Fibroblast of lung (primary cell): ENCODE measurements at regions not wholly inside any gene's neighbourhood (a gene's known extent, or its start where the extent isn't known, plus 50 kb on each side); places are given as distances from the start of the nearest gene placed in this dataset.
"Not testable (repeated sequence)": the region's sequence is repeated elsewhere in the genome, so short reads cannot be mapped to it uniquely, and the experiment has no call there.

Source experiments
- DNase-seq, 2 donors: peaks; one replicate each; pipeline versions ENCODE4 v3.0.0 to v3.0.0-alpha.2; 2010; ENCODE audit warnings: low read depth in 2 of 2
- H2AFZ ChIP-seq: 2 replicates; pipeline ENCODE4 v1.5.1; 2012; ENCODE audit warnings: low read length, control low read depth, inconsistent platforms
- H3K27ac ChIP-seq: 2 replicates; pipeline ENCODE4 v1.5.1; 2011; ENCODE audit warnings: low read length, control low read depth; ENCODE audit not compliant: insufficient read depth
- H3K27me3 ChIP-seq: 2 replicates; pipeline ENCODE4 v1.5.1; 2011; ENCODE audit warnings: mild to moderate bottlenecking, low read length; ENCODE audit not compliant: control insufficient read depth, insufficient read depth
- H3K36me3 ChIP-seq: 2 replicates; pipeline ENCODE4 v1.5.1; 2011; ENCODE audit warnings: low read length; ENCODE audit not compliant: control insufficient read depth, insufficient read depth
- H3K4me1 ChIP-seq: 2 replicates; pipeline ENCODE4 v1.5.1; 2011; ENCODE audit warnings: low read length; ENCODE audit not compliant: control insufficient read depth, insufficient read depth; ENCODE audit errors: extremely low read depth
- H3K4me2 ChIP-seq: 2 replicates; pipeline ENCODE4 v1.5.1; 2011; ENCODE audit warnings: low read length, control low read depth; ENCODE audit not compliant: insufficient read depth; ENCODE audit errors: extremely low read depth
- H3K4me3 ChIP-seq, 4 experiments: fragments of 200-600 bp in 1 of 4; sonication (generic) in 1 of 4; replicated peaks in 1 of 4; 2 replicates each; pipeline ENCODE4 v1.5.1; 2011 to 2016; ENCODE audit warnings: low read length in 4 of 4, low read depth in 3 of 4, mild to moderate bottlenecking in 3 of 4, control low read depth in 2 of 4, inconsistent platforms in 1 of 4, mixed read lengths in 1 of 4; ENCODE audit not compliant: insufficient read depth in 1 of 4; ENCODE audit errors: control extremely low read depth in 1 of 4
- H3K79me2 ChIP-seq: 2 replicates; pipeline ENCODE4 v1.5.1; 2012; ENCODE audit warnings: mild to moderate bottlenecking, low read length, inconsistent platforms; ENCODE audit not compliant: control insufficient read depth, insufficient read depth
- H3K9ac ChIP-seq: 2 replicates; pipeline ENCODE4 v1.5.1; 2011; ENCODE audit warnings: mild to moderate bottlenecking, low read length, control low read depth; ENCODE audit not compliant: insufficient read depth
- H3K9me3 ChIP-seq: 2 replicates; pipeline ENCODE4 v1.5.1; 2012; ENCODE audit warnings: low read depth, low read length; ENCODE audit not compliant: control insufficient read depth, insufficient read depth
- H4K20me1 ChIP-seq: 2 replicates; pipeline ENCODE4 v1.5.1; 2011; ENCODE audit warnings: low read length; ENCODE audit not compliant: control insufficient read depth, insufficient read depth; ENCODE audit errors: extremely low read depth
- EZH2 ChIP-seq: IDR thresholded peaks from 2 replicates; pipeline ENCODE4 v1.5.1; 2012; ENCODE audit warnings: low read length, control low read depth, mild to moderate bottlenecking; ENCODE audit errors: missing control alignments
- TF ChIP-seq, protein P1 (sequence below), 2 donors: IDR thresholded peaks in 1 of 2; conservative IDR thresholded peaks in 1 of 2; 1 replicate in 1 of 2; 2 replicates in 1 of 2; pipeline ENCODE4 v1.5.1; 2011 to 2012; ENCODE audit warnings: low read length in 2 of 2, control low read depth in 1 of 2, inconsistent platforms in 1 of 2, low read depth in 1 of 2, mild to moderate bottlenecking in 1 of 2

DNA sequence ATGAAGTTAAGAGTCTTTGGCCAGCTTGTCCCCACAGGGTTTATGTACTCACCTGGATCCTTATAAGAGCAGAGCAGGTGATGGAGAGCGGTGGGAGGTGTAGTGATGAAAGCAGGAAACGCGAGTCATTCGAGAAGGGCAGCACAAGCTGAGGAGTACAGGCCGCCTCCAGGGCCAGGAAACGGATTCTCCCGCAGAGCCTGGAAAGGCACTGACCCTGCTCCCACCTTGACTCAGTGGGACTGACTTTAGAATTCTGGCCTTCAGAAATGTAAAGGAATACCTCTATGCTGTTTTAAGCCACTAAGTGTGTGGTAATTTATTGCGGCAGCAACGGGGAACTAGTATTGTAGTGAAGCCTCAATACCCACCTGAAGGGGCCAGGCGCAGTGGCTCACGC, 137.7 kb upstream of the KCTD7 start:
- H3K36me3 ChIP-seq, H3K4me1 ChIP-seq, H3K27me3 ChIP-seq, H3K4me3 ChIP-seq, H3K27ac ChIP-seq, H2AFZ ChIP-seq, H3K9ac ChIP-seq, H3K9me3 ChIP-seq, H3K4me2 ChIP-seq, H3K79me2 ChIP-seq, H4K20me1 ChIP-seq, DNase-seq: not testable (repeated sequence)

DNA sequence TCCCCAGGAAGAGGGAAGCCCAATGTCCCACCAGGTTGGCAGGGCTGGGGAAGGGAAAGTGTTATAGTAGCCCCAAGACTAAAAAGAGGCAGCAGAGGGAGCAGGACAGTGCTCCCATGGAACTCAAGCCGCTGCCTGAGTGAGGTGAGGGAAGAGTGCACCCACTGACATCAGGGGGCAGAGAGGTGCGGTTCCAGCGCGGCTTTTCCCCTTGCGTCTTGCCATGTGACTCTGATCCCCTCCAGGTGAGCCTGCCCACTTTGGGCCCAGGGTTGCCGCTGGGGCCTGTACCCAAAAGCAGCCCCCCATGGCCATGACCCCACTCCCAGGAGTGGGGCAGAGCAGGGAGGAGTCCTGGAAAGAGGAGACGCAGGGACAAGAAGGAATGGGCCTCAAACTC, 136.3 kb upstream of the KCTD7 start:
- H3K27me3 ChIP-seq, H3K4me1 ChIP-seq, H3K9ac ChIP-seq, DNase-seq, H3K9me3 ChIP-seq, H3K36me3 ChIP-seq, H3K79me2 ChIP-seq, H4K20me1 ChIP-seq, H2AFZ ChIP-seq: not testable (repeated sequence)
- Histone ChIP-seq H3K4me3 (peak overlapping the region in 3 of 4 experiments; percentile 63 to 81 (median 73)), H3K4me2 (peak overlapping the region; percentile 84), H3K27ac (peak overlapping the region; percentile 94)

DNA sequence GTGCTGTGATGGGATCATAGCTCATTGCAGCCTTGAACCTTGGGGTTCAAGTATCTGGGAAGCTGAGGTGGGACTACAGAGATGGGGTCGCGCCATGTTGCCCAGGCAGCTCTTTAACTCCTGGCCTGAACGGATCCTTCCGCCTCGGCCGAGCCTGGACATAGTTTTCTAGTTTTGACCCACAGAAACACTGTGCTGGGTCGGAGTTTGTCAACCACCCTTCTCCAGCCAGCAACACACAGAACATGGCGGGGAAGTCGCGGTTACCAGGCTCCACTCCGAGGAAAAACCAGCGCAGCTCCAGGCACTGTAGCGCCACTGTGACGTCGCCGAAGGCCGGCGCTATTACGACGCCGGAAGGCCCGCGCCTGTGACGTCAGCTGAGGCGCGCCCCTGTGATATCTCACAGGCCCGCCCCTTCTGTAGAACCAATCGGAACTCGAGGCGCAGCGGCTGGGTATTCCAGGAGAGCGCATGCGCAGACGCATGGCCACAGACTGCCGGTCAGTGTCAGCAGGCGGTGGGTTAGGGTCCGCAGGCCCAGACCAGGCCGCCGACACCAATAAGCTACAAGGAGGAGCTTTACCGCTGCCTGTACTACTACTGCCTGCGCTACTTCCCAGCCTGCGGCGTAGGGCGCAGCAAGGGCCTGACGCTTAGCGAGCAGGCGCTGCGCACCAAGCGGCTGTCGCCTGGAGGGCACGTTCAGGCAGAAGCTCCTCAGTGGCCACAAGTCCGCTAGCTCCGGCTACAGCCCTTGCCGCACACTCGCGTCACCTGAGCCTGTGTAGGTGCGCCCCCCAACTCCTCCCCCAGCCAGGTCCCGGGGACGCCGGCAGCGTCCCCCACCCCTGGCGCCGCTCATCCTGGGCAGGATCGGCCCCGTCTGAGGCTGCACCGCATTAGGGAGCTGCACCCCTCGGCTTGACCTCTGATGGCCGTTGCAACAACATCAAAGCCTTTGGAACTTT, 135.2 kb upstream of the KCTD7 start:
- peak overlapping the region; percentile 94 for H3K27ac ChIP-seq
- H2AFZ ChIP-seq: peak overlapping the region; percentile 92
- no peaks in the 10 kb centered on the region for H3K36me3 ChIP-seq
- peak overlapping the region; percentile 73 for H3K9ac ChIP-seq
- H3K4me3 ChIP-seq: peak overlapping the region; percentile 50 to 81 (median 68)
- H3K27me3 ChIP-seq: no peaks in the 10 kb centered on the region
- H3K4me1 ChIP-seq: no peaks in the 10 kb centered on the region
- no peaks in the 10 kb centered on the region for H3K9me3 ChIP-seq
- H3K4me2 ChIP-seq: peak overlapping the region; percentile 84
- H4K20me1 ChIP-seq: no peaks in the 10 kb centered on the region
- no peaks in the 10 kb centered on the region for H3K79me2 ChIP-seq
- TF ChIP-seq, protein P1, sequence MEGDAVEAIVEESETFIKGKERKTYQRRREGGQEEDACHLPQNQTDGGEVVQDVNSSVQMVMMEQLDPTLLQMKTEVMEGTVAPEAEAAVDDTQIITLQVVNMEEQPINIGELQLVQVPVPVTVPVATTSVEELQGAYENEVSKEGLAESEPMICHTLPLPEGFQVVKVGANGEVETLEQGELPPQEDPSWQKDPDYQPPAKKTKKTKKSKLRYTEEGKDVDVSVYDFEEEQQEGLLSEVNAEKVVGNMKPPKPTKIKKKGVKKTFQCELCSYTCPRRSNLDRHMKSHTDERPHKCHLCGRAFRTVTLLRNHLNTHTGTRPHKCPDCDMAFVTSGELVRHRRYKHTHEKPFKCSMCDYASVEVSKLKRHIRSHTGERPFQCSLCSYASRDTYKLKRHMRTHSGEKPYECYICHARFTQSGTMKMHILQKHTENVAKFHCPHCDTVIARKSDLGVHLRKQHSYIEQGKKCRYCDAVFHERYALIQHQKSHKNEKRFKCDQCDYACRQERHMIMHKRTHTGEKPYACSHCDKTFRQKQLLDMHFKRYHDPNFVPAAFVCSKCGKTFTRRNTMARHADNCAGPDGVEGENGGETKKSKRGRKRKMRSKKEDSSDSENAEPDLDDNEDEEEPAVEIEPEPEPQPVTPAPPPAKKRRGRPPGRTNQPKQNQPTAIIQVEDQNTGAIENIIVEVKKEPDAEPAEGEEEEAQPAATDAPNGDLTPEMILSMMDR (conservative IDR thresholded peaks at IDR 0.05 in 1 of 2, IDR thresholded peaks at IDR 0.05 in 1 of 2; ENCODE audit: low read depth in 1 of 2, low read length in 2 of 2): peak; percentile 9 to 34
- TF ChIP-seq EZH2: no peak
- DNase-seq: peak; percentile 97 to 98

DNA sequence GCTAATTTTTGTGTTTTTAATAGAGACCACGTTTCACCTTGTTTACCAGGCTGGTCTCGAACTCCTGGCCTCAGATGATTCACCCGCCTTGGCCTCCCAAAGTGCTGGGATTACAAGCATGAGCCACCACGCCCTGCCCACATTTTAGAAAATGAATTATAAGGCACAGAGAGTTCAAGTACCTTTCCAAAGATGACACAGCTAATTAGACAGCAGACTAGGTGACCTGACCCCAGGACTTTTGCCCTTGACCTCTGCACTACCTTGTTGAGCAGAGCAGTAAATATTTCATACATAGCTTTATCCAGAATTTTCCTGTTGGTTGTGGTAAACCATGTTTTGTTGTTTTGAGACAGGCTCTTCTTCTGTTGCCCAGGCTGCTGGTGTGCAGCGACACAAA, 131.3 kb upstream of the KCTD7 start:
- no peaks in the 10 kb centered on the region for H3K9me3 ChIP-seq
- no peak overlapping the region for H3K4me2 ChIP-seq
- no peak for DNase-seq
- no peak overlapping the region for H3K9ac ChIP-seq
- H3K36me3 ChIP-seq: no peaks in the 10 kb centered on the region
- no peak overlapping the region for H2AFZ ChIP-seq
- TF ChIP-seq, protein P1 (conservative IDR thresholded peaks at IDR 0.05 in 1 of 2, IDR thresholded peaks at IDR 0.05 in 1 of 2; ENCODE audit: low read depth in 1 of 2, low read length in 2 of 2): no peak
- TF ChIP-seq EZH2: no peak
- no peak overlapping the region for H3K4me3 ChIP-seq
- no peaks in the 10 kb centered on the region for H3K27me3 ChIP-seq
- H4K20me1 ChIP-seq: no peaks in the 10 kb centered on the region
- no peaks in the 10 kb centered on the region for H3K79me2 ChIP-seq
- no peaks in the 10 kb centered on the region for H3K4me1 ChIP-seq
- H3K27ac ChIP-seq: no peak overlapping the region
